GM12874 (cell line): ENCODE measurements at regions not wholly inside any gene's neighbourhood (a gene's known extent, or its start where the extent isn't known, plus 50 kb on each side); places are given as distances from the start of the nearest gene placed in this dataset.

ENCODE experiments used
- TF ChIP-seq, protein P1 (sequence below): IDR thresholded peaks from 2 replicates; pipeline ENCODE4 v1.5.1; 2011; ENCODE audit warnings: low read depth, mild to moderate bottlenecking, control low read depth, low read length, moderate library complexity; ENCODE audit not compliant: insufficient read depth

DNA sequence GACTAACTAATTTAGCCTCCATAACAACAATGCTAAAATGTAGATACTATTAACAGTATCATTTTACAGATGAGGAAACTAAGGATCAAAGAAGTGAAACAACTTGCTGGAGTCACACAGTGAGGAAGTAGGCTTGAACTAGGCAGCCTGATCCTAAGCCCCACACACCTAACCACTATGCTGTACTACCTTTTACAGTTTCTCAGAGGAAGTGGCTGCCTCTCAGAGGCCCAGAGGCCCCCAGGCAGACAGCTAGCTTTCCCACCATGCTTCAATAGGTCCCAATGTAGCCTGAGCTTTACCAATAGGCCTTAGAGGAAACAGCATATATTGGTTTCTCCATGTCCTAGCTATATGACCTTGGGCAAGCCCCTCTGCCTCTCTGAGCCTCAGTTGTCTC is 69.4 kb upstream of the PJA1 start:
- TF ChIP-seq, protein P1, sequence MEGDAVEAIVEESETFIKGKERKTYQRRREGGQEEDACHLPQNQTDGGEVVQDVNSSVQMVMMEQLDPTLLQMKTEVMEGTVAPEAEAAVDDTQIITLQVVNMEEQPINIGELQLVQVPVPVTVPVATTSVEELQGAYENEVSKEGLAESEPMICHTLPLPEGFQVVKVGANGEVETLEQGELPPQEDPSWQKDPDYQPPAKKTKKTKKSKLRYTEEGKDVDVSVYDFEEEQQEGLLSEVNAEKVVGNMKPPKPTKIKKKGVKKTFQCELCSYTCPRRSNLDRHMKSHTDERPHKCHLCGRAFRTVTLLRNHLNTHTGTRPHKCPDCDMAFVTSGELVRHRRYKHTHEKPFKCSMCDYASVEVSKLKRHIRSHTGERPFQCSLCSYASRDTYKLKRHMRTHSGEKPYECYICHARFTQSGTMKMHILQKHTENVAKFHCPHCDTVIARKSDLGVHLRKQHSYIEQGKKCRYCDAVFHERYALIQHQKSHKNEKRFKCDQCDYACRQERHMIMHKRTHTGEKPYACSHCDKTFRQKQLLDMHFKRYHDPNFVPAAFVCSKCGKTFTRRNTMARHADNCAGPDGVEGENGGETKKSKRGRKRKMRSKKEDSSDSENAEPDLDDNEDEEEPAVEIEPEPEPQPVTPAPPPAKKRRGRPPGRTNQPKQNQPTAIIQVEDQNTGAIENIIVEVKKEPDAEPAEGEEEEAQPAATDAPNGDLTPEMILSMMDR = no peak

DNA sequence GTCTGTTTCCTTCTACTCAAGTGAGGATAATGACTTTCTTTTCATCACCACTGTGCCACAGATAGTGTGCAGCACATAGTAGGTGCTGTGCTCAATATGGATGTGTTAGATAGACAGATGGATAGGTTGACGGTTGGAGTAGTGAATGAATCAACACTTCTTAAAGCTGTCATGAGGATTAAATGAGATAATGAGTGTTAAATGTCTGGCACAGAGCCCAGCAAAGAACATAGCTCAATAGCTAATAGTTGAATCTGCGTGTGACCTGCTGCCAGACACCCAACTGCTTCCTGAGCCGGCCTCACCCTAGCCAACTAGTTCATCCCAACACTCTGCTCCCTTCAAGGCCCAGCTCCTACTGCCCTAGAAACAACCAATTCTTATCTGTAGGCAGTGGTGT is 67.7 kb upstream of the PJA1 start:
- TF ChIP-seq, protein P1 = no peak

DNA sequence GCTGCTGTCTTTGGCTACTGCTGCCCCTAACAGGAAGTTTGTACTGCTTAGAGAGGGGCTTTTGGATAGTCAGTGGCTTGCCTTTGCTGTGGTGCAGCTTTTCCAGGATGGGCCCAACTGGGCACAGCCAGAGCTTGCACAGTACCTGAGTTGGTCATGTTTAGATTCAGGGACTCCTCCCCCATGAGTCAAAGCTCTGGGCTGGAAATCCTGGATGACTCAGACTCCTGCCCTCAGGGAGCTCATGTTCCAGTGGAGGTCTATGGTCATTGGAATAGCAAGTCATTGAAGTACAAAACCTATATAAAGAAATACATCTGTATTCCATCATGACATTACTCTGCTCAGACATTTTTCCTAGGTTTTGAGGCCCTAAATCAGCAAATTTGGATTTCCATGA is 66.7 kb upstream of the PJA1 start:
- TF ChIP-seq, protein P1 = no peak

DNA sequence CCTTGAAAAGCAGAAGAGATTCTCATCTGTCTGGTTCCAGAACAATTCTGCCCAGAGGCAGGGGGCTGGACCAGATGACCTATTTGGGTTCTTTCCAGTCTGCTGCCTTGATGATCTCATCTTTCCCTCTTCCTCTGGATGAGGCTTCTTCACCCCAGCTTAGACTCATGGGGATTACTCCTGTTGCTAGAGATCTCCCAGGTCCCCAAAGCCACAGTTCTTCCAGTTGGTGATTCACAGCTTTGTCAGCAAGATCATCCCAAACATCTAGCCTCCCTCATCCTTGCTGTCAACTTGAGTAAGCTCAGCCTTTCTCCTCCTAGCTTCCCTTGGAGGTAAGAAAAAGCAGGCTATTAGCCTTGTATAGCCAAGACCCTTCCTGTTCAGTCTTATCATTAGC is 64.2 kb upstream of the PJA1 start:
- TF ChIP-seq, protein P1 = no peak

DNA sequence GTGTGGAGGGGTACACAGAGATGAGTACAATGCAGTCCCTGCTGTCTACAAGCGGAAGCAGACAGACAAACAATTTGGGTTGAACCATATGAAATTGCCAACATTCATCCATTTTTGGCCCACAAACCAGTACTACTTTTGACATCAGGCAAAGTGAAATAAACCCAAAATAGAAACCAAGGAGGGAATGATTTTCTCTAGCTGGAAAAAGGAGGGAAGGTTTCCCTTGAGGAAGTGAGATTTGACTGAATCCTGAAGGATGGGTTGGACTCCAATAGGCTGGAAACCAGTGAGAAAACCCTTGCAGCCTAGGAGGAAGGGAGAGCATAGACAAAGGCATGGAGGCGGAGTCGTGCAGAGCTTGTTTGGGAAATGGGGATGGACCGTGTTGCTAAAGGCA is 63.5 kb upstream of the PJA1 start:
- TF ChIP-seq, protein P1 = no peak

DNA sequence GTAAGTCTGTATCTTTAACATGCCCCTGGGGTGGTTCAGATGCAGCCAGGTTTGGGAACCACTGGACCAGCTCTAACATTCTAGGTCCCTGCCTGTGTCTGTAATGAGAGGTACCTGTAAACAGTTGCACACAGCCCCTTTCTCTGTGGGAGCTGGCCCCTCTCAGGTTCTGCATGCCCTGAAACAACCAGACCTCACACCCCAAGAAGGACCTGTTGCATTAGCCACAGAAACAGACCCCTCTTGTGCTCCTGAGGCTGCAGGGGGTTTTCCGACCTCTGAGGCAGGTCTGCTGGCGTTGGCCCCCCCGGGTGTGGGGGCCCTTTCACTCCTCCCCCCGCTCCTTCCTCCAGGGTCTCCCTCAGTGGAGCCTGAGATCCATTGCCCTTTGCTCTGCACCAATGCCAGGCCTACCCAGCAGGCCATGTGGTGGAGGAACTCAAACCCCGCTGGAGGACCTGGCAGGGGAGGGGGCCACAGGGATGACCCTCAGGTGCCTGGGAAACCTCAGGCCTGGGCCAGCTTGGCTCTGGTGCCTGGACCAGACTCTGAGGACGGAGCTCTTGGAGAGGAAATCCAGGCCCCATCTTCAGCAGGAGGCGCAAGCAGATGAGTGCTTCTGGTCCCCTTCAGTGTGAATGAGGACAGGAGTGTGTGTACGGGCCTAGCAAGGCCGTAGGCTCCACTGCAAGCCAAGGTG is 61.4 kb upstream of the PJA1 start:
- TF ChIP-seq, protein P1 = no peak

DNA sequence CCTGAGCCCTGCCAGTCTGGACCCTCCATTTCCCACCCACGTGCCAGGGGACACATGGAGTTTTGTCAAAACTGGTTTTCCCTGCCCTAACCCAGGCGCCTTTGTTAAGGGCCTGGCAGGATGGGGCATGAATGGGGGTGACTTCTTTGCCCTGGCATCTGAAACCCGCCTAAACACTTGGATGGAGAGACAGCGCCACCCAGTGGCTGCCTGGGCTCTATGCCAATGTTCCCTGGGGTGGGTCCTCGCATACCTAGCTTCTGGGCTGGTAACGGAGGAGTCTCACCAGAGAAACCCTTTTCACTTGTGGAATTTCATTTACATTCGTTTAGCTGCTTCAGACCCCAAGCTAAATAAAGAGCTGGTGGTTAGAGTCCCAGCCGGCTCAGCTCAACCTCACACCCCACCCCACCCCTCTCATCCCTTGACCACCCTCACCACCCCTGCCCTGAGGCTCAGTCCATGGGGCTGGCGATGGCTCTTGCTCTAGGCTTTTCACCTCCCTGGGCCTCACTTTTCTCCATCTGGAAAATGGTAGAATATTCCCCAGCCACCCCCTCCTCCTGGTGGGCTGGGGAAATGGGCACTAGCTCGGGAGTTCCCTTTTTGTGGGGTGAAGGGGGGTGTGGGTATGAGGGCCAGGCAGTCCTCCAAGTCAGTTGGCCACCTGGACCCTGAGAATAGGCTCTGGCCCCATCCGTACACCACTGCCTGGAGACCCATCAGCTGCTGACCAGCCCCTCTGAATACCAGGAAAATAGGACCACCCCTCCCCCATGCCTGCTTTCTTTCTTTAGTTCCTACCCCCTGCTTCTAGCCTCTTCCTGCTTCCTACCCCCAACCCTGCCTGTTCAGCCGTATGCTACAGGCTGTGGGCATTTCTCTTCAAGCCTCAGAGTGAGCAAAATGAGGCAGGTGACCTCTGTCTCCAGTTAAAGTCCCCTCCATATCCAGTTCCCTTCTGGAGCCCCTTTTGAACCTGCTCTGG is 57.1 kb upstream of the PJA1 start:
- TF ChIP-seq, protein P1 = peak; percentile 62
